Activated CD4-positive, CD25-positive, alpha-beta regulatory T cell treated with anti-CD3 and anti-CD28 coated beads, Interleukin-2, amount 50 U/mL, for 72 hours (primary cell): ENCODE measurements at regions not wholly inside any gene's neighbourhood (a gene's known extent, or its start where the extent isn't known, plus 50 kb on each side); places are given as distances from the start of the nearest gene placed in this dataset.

Experiments
- DNase-seq: peaks from one replicate; pipeline ENCODE4 v3.0.0; 2021

GRCh38 chr20:60598528-60598927 lies 640.3 kb downstream of the CDH26 start:
- DNase-seq, result no peak

- DNase-seq, result no peak
Measured at GRCh38 chr20:60599381-60599780, 641.2 kb downstream of the CDH26 start.

DNA sequence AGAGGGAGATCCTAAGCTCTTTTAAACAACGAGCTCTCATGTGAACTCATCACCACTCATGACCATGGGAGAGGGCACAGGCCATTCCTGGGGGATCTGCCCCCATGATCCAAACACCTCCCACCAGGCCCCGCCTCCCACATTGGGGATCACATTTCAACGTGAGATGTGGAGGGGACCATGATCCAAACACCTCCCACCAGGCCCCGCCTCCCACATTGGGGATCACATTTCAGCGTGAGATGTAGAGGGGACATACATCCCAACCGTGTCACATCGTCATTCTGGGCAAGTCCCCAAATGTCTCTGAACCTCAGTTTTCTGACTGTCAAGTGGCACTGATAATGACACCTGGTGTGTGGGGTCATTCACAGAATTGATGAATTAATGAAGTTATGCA lies 641.8 kb downstream of the CDH26 start:
- DNase-seq, result no peak

GRCh38 chr20:60624066-60624465 lies 628.0 kb upstream of the CDH4 start:
- DNase-seq, result no peak

GRCh38 chr20:60627751-60628565 lies 624.1 kb upstream of the CDH4 start:
- no peak for DNase-seq

GRCh38 chr20:60628749-60629148 lies 623.3 kb upstream of the CDH4 start:
- DNase-seq, result no peak

DNA sequence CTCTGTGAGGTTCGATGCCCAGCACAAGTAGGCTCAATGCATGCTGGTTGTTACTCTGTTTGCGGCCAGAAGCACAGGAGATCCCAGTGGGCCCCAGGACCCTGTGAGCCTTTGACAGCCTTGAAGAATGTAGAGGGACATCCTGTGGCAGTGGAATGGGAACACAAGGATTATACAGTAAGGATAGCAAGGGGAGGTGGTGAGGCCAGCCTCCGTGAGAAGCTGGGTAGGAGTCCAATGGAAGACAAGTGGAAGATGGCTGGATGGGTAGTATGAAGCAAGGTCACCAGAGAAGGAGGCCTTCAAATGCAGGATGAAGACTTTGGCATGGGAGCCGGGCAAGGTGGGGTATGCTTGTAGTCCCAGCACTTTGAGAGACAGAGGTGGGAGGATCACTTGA lies 622.9 kb upstream of the CDH4 start:
- no peak for DNase-seq

- no peak for DNase-seq
Measured at GRCh38 chr20:60630609-60631008, 621.5 kb upstream of the CDH4 start.

DNA sequence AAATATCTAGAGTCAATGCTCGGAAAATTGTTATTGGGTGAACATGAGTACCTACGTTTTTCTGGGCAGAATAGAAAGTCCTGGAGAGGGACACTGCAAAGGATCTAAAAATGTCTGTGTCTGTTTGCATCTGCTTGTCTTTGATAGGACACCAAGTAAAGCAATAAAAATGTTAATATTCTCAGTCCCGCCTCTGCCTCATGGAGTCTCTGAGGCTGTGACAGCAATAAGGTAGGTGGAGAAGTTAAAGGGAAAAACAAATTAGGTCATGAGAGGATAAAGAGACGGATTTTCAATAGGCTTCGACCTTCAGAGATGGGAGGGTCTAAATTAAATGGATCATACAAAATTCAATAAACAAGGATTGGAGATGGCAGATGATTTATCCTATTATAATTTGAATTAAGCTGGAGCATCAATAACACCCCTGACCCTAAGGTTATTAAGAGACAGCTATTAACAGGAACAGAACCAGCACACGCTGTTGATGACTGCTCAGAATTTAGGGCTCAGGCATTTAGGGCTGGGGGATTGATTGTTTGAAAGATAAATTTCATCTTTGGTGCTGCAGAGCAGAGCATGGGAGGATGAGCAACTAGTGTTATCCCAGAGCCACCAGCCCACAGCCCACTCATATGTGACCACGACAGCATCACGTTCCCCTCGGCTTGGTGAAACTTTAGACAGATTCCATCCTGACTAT lies 620.3 kb upstream of the CDH4 start:
- DNase-seq, result no peak

GRCh38 chr20:60632391-60633262 lies 619.4 kb upstream of the CDH4 start:
- DNase-seq, result no peak

GRCh38 chr20:60634491-60635172 lies 617.4 kb upstream of the CDH4 start:
- no peak for DNase-seq

GRCh38 chr20:60636417-60636816 lies 615.6 kb upstream of the CDH4 start:
- DNase-seq, result no peak

GRCh38 chr20:60637801-60638200 lies 614.3 kb upstream of the CDH4 start:
- DNase-seq, result no peak

DNA sequence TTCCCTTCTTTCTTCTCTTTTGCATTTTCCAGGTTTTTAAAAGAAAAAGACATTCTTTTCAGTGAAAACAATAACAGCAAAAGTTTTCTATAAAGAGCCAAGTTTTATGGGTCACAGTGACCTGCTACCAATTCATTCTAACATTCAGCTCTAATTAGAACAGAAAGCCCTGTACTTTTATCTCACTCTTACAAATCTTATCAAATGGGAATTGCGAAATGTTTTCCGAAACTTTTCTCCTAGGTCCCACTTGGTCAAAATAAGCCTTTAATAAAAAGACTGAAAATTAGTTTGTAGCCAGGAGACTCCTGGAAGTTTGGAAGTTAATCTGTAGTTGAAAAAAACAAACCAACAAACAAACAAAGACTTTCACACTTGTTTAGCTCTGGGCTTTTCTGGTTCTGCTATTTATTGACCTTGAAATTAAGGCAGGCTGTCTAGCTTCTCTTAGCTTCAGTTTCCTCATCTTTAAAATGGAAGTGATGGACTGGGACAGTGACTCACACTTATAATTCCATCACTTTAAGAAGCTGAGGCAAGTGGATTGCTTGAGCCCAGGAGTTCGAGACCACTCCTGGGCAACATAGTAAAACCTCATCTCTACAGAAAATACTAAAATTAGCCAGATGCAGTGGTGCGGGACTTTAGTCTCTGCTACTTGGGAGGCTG lies 613.5 kb upstream of the CDH4 start:
- DNase-seq, result no peak

- DNase-seq, result no peak
Measured at GRCh38 chr20:60641879-60642447, 610.1 kb upstream of the CDH4 start.

DNA sequence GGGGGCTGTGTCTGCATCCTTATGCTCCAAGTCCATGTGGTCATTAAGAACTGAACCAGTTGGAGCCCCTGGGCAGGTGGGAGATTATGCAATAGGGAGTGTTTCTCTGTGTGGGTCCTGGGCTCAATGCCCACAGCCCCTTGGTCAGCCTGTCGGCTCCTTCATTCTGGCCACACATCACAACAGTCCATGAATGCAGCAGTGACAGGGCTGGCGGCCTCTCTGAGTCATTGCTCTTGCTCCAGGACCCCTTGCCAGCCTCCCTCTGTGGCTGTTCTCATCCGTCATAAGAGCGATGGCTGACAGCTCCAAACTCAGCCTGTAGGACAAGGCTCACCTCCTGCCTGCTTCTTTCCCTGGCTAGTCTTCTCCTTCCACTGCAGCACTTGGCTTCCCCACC lies 609.5 kb upstream of the CDH4 start:
- no peak for DNase-seq

DNA sequence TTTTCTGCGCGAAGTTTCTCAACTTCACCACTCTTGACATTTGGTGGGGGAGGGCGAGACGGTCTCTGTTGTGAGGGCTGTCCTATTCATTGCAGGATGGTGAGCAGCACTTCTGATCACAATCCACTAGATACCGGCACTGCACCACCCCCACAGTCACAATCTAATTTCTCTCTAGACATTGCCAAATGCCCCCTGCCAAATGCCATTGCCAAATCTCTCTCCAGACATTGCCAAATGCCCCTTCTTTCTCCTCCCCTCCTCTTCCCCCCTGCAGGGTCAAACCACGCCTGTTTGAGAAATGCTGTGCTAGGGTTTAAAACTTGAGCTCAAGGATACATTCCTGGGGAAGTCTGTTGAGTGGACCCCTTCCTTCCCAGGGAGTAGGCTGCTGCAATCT lies 603.5 kb upstream of the CDH4 start:
- DNase-seq, result no peak

GRCh38 chr20:60649541-60649940 lies 602.5 kb upstream of the CDH4 start:
- no peak for DNase-seq

DNA sequence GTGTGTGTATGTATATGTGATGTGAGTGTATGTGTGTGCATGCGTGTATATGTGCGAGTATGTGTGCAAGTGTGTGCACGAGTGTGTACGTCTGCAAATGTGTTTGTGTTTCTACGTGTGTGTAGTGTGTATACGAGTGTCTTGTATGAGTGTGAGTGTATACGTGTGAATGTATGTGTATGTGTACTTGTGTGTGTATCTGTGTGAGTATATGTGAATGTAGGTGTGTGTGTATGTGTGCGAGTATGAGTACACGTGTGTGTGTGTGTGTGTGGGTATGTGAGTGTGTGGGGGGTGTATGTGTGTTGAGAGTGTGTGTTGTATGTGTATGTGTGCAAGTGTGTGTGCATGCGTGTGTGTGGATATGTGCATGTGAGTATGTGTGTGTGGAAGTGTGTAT lies 602.0 kb upstream of the CDH4 start:
- no peak for DNase-seq

GRCh38 chr20:60652046-60652445 lies 600.0 kb upstream of the CDH4 start:
- no peak for DNase-seq

DNA sequence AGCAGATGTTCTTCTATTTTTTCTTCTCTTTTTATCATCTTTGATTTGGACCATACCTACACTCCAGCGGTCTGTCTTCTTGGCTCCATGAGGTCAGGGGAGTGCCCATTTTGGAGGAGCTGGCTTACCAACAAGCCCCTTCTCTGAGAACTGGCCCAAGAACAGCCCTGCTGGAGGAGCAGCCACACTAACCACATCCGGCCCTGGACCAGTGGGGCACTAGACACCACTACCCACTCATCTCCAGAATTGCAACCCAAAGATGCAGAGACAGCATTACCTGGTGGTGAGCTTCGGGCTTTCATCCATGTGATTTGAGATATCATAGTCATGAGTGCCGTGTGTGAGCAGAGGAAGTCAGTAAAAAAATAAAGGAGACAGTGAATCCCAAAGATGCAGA lies 599.4 kb upstream of the CDH4 start:
- DNase-seq, result no peak
